Liver (tissue), 8 donors: ENCODE measurements at regions not wholly inside any gene's neighbourhood (a gene's known extent, or its start where the extent isn't known, plus 50 kb on each side); places are given as distances from the start of the nearest gene placed in this dataset.

Experiments used
- DNase-seq: peaks from one replicate; pipeline ENCODE4 v3.0.0-alpha.2; 2017; ENCODE audit warnings: low spot score
- H3K27ac ChIP-seq, 2 donors: one replicate each; pipeline ENCODE4 v1.7.0; 2013; ENCODE audit warnings: inconsistent platforms in 2 of 2, low read length in 2 of 2, control low read depth in 1 of 2, low read depth in 1 of 2, mild to moderate bottlenecking in 1 of 2
- H3K27me3 ChIP-seq, 4 donors: one replicate each; pipeline versions ENCODE4 v1.6.1 to v1.7.0; 2013; ENCODE audit warnings: low read length in 3 of 4, inconsistent platforms in 1 of 4, mild to moderate bottlenecking in 1 of 4, moderate library complexity in 1 of 4; ENCODE audit not compliant: control insufficient read depth in 4 of 4, insufficient read depth in 4 of 4
- H3K36me3 ChIP-seq, 4 donors: one replicate each; pipeline versions ENCODE4 v1.6.1 to v1.7.0; 2013; ENCODE audit warnings: low read length in 3 of 4, mild to moderate bottlenecking in 3 of 4, low read depth in 1 of 4, moderate library complexity in 1 of 4; ENCODE audit not compliant: control insufficient read depth in 4 of 4, insufficient read depth in 3 of 4
- H3K4me1 ChIP-seq, 4 donors: one replicate each; pipeline versions ENCODE4 v1.6.1 to v1.7.0; 2013; ENCODE audit warnings: low read length in 3 of 4, mild to moderate bottlenecking in 3 of 4, moderate library complexity in 1 of 4; ENCODE audit not compliant: control insufficient read depth in 4 of 4, insufficient read depth in 4 of 4
- H3K4me3 ChIP-seq, 3 donors: one replicate each; pipeline versions ENCODE4 v1.6.1 to v1.7.0; 2013; ENCODE audit warnings: low read length in 3 of 3, control low read depth in 1 of 3, low read depth in 1 of 3, mild to moderate bottlenecking in 1 of 3
- H3K9ac ChIP-seq, 2 donors: one replicate each; pipeline ENCODE4 v1.7.0; 2013; ENCODE audit warnings: low read length in 2 of 2, mild to moderate bottlenecking in 2 of 2, moderate library complexity in 2 of 2, control low read depth in 1 of 2, low read depth in 1 of 2
- H3K9me3 ChIP-seq, 4 donors: one replicate each; pipeline versions ENCODE4 v1.6.1 to v1.7.0; 2013; ENCODE audit warnings: low read length in 3 of 4; ENCODE audit not compliant: control insufficient read depth in 4 of 4
- ATF3 ChIP-seq: IDR thresholded peaks from 2 replicates; pipeline ENCODE4 v1.6.1; 2016; ENCODE audit warnings: antibody characterized with exemption
- CTCF ChIP-seq: fragments of 150-350 bp; IDR thresholded peaks from 2 replicates; pipeline ENCODE4 v1.5.1; 2017; ENCODE audit warnings: improper control_type of control experiment, low read depth, low read length; ENCODE audit not compliant: missing input control
- EGR1 ChIP-seq, 2 donors: IDR thresholded peaks; 2 replicates each; pipeline ENCODE4 v1.6.1; 2016 to 2018; ENCODE audit warnings: antibody characterized with exemption in 2 of 2, low read depth in 2 of 2
- FOXA1 ChIP-seq: IDR thresholded peaks from 2 replicates; pipeline ENCODE4 v1.6.1; 2016; ENCODE audit warnings: antibody characterized with exemption
- GABPA ChIP-seq, 2 donors: IDR thresholded peaks in 1 of 2; conservative IDR thresholded peaks in 1 of 2; 2 replicates each; pipeline ENCODE4 v1.6.1; 2016; ENCODE audit warnings: antibody characterized with exemption in 2 of 2, mild to moderate bottlenecking in 1 of 2, moderate library complexity in 1 of 2
- HNF4A ChIP-seq, 2 donors: conservative IDR thresholded peaks; 2 replicates each; pipeline ENCODE4 v1.6.1; 2016; ENCODE audit warnings: antibody characterized with exemption in 2 of 2, mild to moderate bottlenecking in 2 of 2
- HNF4G ChIP-seq: IDR thresholded peaks from 2 replicates; pipeline ENCODE4 v1.6.1; 2016; ENCODE audit warnings: antibody characterized with exemption
- JUND ChIP-seq, 2 donors: IDR thresholded peaks; 2 replicates each; pipeline ENCODE4 v1.6.1; 2016; ENCODE audit warnings: antibody characterized with exemption in 2 of 2
- MAX ChIP-seq: IDR thresholded peaks from 2 replicates; pipeline ENCODE4 v1.6.1; 2016; ENCODE audit warnings: antibody characterized with exemption
- NR2F2 ChIP-seq: IDR thresholded peaks from 2 replicates; pipeline ENCODE4 v1.6.1; 2016; ENCODE audit warnings: antibody characterized with exemption
- RAD21 ChIP-seq, 2 donors: IDR thresholded peaks; 2 replicates each; pipeline ENCODE4 v1.6.1; 2016; ENCODE audit warnings: antibody characterized with exemption in 2 of 2, mild to moderate bottlenecking in 2 of 2
- RXRA ChIP-seq, 2 donors: IDR thresholded peaks; 2 replicates each; pipeline ENCODE4 v1.6.1; 2017 to 2018; ENCODE audit warnings: antibody characterized with exemption in 2 of 2, mild to moderate bottlenecking in 1 of 2
- SP1 ChIP-seq: IDR thresholded peaks from 2 replicates; pipeline ENCODE4 v1.6.1; 2018; ENCODE audit warnings: antibody characterized with exemption, mild to moderate bottlenecking
- TAF1 ChIP-seq: conservative IDR thresholded peaks from 2 replicates; pipeline ENCODE4 v1.6.1; 2016; ENCODE audit warnings: antibody characterized with exemption, mild to moderate bottlenecking
- YY1 ChIP-seq: IDR thresholded peaks from 2 replicates; pipeline ENCODE4 v1.6.1; 2016; ENCODE audit warnings: antibody characterized with exemption, mild to moderate bottlenecking
- ZBTB33 ChIP-seq: IDR thresholded peaks from 2 replicates; pipeline ENCODE4 v1.6.1; 2016; ENCODE audit warnings: antibody characterized with exemption
- WGBS: extraction: QIAGEN DNeasy Blood & Tissue Kit; methylation state at CpG from one replicate; pipeline ENCODE4 v1.1.7; 2013; 5-methylcytosine and 5-hydroxymethylcytosine counted together
- donor health status: healthy.
- donor health status: healthy.
- donor health status: healthy.
- donor health status: healthy.
- donor health status: healthy.

GRCh38 chr6:20334334-20334733 lies 67.3 kb upstream of the E2F3 start:
- H3K27ac ChIP-seq, result no peak overlapping the region
- no peak for DNase-seq
- H3K4me3 ChIP-seq, result no peak overlapping the region
- no peaks in the 10 kb centered on the region for H3K4me1 ChIP-seq
- H3K9me3 ChIP-seq, result no peaks in the 10 kb centered on the region
- H3K27me3 ChIP-seq, result no peaks in the 10 kb centered on the region
- H3K36me3 ChIP-seq, result no peaks in the 10 kb centered on the region
- 85% methylated on average over 8 of the region's 8 CpGs for WGBS
- no peak for TF ChIP-seq NR2F2
- no peak for TF ChIP-seq GABPA (IDR thresholded peaks at IDR 0.05 in 1 of 2, conservative IDR thresholded peaks at IDR 0.05 in 1 of 2)
- TF ChIP-seq YY1, result no peak
- TF ChIP-seq RXRA (IDR thresholded peaks at IDR 0.05), result no peak
- no peak for TF ChIP-seq EGR1 (IDR thresholded peaks at IDR 0.05; ENCODE audit: low read depth in 2 of 2)
- TF ChIP-seq TAF1, result no peak
- no peak for TF ChIP-seq FOXA1
- no peak for TF ChIP-seq MAX
- TF ChIP-seq RAD21 (IDR thresholded peaks at IDR 0.05), result no peak
- H3K9ac ChIP-seq, result no peak overlapping the region

- DNase-seq, result no peak
- Histone ChIP-seq H3K27ac (no peak overlapping the region), H3K4me3 (no peak overlapping the region), H3K27me3 (no peaks in the 10 kb centered on the region), H3K9me3 (no peaks in the 10 kb centered on the region), H3K36me3 (no peaks in the 10 kb centered on the region), H3K4me1 (no peaks in the 10 kb centered on the region), H3K9ac (no peak overlapping the region)
- 92% methylated on average over 1 of the region's 1 CpG for whole genome bisulfite sequencing
- no peak for TF ChIP-seq YY1
- no peak for TF ChIP-seq JUND (IDR thresholded peaks at IDR 0.05)
- TF ChIP-seq NR2F2, result no peak
- TF ChIP-seq CTCF, result no peak
- no peak for TF ChIP-seq ZBTB33
Observed at GRCh38 chr6:20334962-20335361, 66.7 kb upstream of the E2F3 start.

- H3K4me3 ChIP-seq, result no peak overlapping the region
- DNase-seq, result no peak
- H3K27ac ChIP-seq, result no peak overlapping the region
- H3K9me3 ChIP-seq, result no peaks in the 10 kb centered on the region
- no peaks in the 10 kb centered on the region for H3K27me3 ChIP-seq
- no peak overlapping the region for H3K9ac ChIP-seq
- TF ChIP-seq SP1, result no peak
- TF ChIP-seq ATF3, result no peak
- no peak for TF ChIP-seq NR2F2
- TF ChIP-seq YY1, result no peak
- no peak for TF ChIP-seq GABPA (IDR thresholded peaks at IDR 0.05 in 1 of 2, conservative IDR thresholded peaks at IDR 0.05 in 1 of 2)
- no peak for TF ChIP-seq TAF1
- TF ChIP-seq HNF4G, result no peak
- TF ChIP-seq FOXA1, result no peak
- no peak for TF ChIP-seq HNF4A (conservative IDR thresholded peaks at IDR 0.05)
- TF ChIP-seq MAX, result no peak
- 53% methylated on average over 4 of the region's 4 CpGs for WGBS
- no peaks in the 10 kb centered on the region for H3K4me1 ChIP-seq
- H3K36me3 ChIP-seq, result no peaks in the 10 kb centered on the region
Observed at GRCh38 chr6:20335872-20336271, 65.8 kb upstream of the E2F3 start.
